ENCODE measurements at regions not wholly inside any gene's neighbourhood (a gene's known extent, or its start where the extent isn't known, plus 50 kb on each side); places are given as distances from the start of the nearest gene placed in this dataset.

DNA sequence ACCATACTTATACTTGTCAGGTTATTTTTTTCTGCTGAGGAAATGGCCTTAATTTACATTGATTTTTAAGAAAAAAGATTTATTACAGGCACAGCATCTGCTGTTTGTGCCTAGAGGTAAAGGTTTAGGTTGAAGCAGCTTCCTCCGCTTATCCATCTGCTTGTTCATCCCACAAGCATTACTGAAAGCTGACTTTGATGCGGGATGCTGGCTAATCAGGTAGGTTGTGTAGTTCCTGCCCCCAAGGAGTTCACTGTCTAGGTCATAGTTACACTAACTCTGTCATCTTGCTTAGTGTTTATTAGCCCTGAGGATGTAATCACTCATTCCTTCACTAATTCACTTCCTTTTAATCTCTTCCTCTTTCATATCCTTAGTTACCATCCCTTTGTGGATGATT lies 377.7 kb upstream of the KAZN start:
- TF ChIP-seq EZH2 (IDR thresholded peaks at IDR 0.05; ENCODE audit: low read depth) (no peak), CTCF (conservative IDR thresholded peaks at IDR 0.05) (no peak)

All from PC-9 (cell line).